GM21528 (cell line): ENCODE measurements at regions not wholly inside any gene's neighbourhood (a gene's known extent, or its start where the extent isn't known, plus 50 kb on each side); places are given as distances from the start of the nearest gene placed in this dataset.

Experiments
- ATAC-seq: cut with Tn5 transposase; IDR thresholded peaks from one replicate; pipeline ENCODE4 v1.9.1; 2021; ENCODE audit warnings: mild to moderate bottlenecking, moderate library complexity; ENCODE audit not compliant: unreplicated experiment, low FRiP score

GRCh38 chr5:87886164-87886563 lies 382.5 kb downstream of the TMEM161B start:
- ATAC-seq: no peak

DNA sequence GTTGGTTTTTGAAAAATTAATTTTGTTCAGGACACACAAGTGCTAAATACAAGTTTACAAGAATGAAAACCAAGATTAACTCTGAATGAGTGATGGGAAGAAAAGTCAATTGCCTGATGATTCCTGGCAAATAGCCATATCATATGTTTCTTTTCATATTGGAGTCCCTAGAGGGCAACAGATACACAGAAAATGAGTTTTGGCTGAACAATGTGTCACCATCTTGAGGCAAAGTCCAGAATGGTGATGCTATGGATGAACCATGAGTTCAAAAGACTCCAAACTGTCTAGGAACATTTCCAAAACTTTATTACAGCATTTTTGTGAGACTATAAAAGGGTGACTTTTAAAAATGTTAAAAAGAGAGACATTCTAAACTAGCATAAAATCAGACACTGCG lies 382.9 kb downstream of the TMEM161B start:
- ATAC-seq: no peak

- no peak for ATAC-seq
Measured at GRCh38 chr5:87877495-87877894, 391.1 kb downstream of the TMEM161B start.

- ATAC-seq: no peak
Measured at GRCh38 chr5:87877023-87877422, 391.6 kb downstream of the TMEM161B start.

GRCh38 chr5:87876616-87877015 lies 392.0 kb downstream of the TMEM161B start:
- no peak for ATAC-seq

DNA sequence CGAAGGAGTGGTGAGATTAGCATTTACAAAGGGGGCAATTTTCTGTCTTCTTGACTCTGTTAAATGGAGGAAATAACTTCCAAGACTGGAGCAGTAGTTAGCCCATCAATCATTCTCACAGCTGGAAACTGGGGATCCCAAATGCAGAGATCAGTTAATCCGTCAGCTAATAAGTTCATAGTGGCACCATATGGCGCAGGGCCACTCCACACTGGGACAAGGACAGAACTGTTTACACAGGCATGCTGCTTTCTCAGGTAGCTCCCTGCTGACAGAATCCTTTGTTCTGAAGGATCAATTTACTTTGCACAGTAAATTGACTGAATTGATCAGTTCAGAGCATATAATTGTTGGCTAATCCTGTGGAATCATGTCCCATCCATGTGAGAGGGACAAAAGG lies 395.7 kb downstream of the TMEM161B start:
- no peak for ATAC-seq

DNA sequence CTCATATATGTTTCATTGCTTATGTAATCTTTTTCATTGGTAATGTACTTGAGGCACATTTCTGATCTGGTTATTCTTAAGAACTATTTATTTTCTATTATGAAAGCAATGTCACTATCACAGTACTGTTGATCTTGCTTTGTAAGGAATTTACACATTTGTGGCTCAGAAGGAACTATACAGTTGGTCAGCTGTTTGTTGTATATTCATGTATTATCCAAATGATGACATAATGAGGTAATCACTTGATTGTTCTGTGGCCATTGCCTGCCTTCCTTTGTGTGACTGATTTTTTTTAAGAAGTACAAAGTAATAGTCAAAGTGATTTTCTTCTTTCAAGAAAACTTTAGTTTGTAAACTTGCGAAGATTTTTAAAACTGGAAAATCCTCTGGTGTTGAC lies 399.9 kb downstream of the TMEM161B start:
- no peak for ATAC-seq

- ATAC-seq: no peak
Measured at GRCh38 chr5:87867281-87867680, 401.4 kb downstream of the TMEM161B start.

- ATAC-seq: no peak
Measured at GRCh38 chr5:87853541-87853940, 415.1 kb downstream of the TMEM161B start.

DNA sequence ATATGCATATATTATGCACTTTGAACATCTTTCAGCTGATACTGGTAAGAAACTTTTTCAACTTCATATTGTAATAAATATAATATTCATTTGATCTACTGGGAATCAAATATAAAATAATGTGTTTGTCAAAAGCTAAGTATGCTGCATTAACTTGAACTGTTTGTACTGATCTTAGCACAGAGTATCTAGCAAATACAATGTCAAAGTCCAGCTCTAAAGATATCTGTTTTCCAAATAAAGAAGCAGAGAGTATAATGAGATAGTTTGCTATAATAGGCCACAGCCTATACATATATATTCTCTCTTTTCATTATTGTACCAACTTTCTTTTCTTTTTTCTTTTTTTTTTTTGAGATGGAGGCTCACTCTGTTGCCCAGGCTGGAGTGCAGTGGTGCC lies 417.0 kb downstream of the TMEM161B start:
- ATAC-seq: no peak

- ATAC-seq: no peak
Measured at GRCh38 chr5:87850843-87851242, 417.8 kb downstream of the TMEM161B start.

DNA sequence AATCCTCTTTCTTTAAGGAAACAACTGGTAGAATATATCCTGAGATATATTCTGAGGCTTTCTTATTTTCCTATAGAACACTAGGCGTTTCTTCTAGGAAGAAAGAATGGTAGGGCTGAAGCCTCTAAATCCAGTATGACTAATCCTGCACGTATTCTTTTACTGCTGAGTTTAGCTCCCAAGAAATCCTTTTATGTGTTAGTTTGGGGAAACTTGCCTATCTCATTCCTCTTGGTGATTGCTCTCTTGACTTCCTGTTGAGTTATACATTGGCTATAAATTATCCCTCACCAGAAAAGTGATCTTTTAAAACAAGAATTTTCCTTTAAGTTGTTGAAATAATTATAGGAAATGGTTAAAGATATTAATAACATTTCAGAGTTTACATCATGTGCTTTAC lies 422.9 kb downstream of the TMEM161B start:
- no peak for ATAC-seq

- ATAC-seq: no peak
Measured at GRCh38 chr5:87844866-87845265, 423.8 kb downstream of the TMEM161B start.

GRCh38 chr5:87844449-87844848 lies 424.2 kb downstream of the TMEM161B start:
- ATAC-seq: no peak

- ATAC-seq: no peak
Measured at GRCh38 chr5:87836696-87837095, 424.0 kb upstream of the CCNH start.

DNA sequence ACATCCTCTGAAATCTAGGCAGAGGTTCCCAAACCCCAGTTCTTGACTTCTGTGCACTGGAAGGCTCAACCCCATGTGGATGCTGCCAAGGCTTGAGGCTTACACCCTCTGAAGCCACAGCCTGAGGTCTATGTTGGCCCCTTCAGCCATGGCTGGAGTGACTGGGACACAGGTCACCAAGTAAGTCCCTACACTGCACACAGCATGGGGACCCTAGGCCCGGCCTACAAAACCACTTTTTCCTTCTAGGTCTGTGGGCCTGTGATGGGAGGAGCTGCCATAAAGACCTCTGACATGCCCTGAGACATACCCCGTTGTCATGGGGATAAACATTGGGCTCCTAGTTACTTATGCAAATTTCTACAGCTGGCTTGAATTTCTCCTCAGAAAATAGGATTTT lies 418.8 kb upstream of the CCNH start:
- no peak for ATAC-seq

DNA sequence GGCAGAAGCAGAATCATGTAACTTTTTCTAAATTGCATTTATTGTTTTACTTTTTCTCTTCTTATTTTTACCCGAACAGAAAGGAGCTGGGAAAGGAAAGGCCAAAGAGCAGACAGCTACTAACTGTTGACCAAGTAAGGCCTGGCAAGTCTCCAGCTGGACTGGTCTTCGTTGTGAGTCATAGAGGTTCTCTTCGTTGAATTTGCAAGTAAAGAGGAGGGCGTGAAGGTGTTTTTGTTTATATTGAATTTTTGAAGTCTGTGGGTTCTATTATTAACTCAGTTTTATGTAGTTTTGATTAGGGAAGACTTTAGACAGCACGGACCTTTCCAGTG lies 416.5 kb upstream of the CCNH start:
- no peak for ATAC-seq

- ATAC-seq: no peak
Measured at GRCh38 chr5:87828545-87829216, 416.0 kb upstream of the CCNH start.

DNA sequence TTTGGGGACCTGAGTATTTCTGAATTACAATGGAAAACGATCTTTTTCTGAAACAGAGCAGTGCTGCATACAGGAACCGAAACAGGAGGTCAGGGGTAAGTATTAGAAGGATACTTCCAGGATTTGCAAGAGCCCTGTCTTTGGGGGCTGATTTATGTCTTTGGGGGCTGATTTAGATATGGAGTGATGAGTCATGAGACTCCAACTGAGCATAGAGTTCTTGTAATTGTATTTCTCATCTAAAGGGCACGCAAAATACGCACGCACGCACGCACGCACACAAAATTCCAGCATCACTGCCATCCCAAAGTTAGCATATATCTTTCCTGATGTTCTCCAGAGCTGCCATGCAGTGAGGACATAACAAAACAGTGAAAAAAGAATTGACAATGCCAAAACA lies 414.8 kb upstream of the CCNH start:
- ATAC-seq: no peak

GRCh38 chr5:87826507-87826906 lies 413.8 kb upstream of the CCNH start:
- no peak for ATAC-seq

DNA sequence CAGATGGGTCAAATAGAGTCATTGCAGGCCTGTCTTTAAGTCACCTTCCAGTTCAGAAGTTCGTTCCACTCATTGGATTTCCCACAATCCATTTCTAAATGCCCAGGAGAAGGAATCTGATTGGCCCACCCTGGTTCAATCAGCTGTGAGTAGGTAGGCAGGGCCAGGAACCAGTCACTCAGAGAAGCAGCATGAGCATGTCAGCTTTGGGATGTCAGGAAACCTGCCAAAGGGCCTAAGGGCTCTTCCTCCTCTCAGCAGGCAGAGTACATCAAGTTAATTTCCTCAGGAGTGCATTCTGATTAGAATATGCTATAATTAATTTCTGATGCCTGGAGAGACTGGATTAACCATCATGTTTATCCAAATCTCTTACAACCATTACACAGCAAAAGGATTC lies 412.9 kb upstream of the CCNH start:
- ATAC-seq: no peak

DNA sequence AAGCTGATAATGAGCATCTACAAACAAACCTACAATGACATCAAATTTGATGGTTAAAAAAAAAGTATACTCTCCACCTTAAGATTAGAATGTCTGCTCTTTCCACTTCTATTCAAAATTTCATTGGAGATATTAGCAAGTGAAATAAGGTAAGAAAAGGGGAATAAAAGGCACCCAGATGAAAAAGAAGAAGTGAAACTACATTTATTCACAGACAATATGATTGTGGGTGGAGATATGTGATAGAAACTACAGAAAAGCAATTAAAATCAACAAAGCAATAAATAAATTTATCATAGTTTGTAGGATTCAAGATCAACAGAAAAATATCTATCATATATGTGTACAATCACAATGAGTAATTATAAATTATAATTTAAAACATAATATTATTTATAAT lies 395.1 kb upstream of the CCNH start:
- no peak for ATAC-seq

DNA sequence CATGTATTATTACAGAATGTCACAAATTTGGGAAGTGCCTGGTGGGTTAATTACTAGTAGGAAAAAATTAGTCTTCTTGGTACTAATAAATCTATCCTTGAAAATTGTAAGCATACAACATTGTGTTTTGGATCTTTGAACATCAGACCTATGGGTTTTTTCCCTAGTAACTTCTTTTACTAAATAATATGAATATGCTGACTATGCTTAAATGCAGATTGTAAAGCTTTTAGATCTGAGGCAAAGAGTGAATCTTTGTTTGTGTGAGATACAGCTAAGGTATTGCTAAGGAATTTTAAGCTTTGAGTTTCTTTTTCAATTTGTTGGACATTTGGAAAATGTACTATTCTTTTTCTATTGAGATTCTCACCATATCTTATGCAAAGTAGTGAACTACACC lies 390.6 kb upstream of the CCNH start:
- ATAC-seq: no peak
